ENCODE measurements at regions not wholly inside any gene's neighbourhood (a gene's known extent, or its start where the extent isn't known, plus 50 kb on each side); places are given as distances from the start of the nearest gene placed in this dataset.
A peak's percentile ranks its signal among the peaks of the same experiment; 100 is the strongest.

DNA sequence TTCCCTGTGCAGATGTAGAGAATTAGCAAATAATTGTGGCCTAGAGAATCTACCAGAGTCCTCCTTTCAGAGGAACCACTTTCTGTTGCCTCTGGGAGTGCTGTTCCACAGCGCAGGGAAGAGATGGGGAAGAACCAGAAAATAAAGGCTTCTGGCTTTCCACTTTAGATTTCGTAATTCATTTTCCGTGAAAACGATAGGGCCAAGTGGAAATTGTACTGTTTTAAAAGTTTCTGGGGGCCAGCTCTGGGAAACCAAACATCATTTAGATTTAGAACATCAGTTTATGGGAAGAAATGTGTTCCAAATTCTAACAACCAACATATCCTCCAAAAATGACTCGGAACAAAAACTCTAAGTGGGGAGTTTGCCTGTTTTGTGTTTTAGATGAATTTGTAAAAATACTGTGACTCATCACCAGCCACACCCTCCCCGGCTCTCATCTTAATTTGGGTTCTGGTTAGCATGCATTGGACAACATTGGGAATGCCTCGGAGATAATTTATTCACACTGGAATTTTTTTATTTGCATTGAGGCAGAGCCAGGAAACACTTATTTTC, 65.2 kb upstream of the LNX1 start:
- no peak for DNase-seq (ENCODE audit: low read depth in 4 of 4, low spot score in 3 of 4)

DNA sequence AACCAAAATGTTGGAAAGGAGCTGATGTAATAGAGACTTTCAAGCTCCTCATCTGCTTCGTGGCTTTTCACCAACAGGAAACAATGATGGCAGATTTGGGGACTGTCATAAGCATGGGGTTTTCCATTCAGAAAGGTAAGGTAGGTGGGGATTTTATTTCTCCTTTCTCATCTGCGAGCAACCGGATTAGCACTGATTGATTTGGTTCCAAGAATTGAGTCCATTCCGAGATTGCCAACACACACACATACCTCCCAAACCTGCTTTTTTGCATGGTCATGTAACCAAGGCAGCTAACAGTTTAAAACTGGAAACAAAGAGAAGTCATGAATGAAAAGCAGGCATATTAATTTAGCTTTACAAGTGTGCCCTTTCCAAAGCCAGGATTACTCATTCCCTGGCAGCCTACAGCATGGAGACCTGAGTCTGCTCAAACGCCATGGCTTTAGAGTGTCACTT, 63.0 kb upstream of the LNX1 start:
- DNase-seq (ENCODE audit: low read depth in 4 of 4, low spot score in 3 of 4), result no peak

DNA sequence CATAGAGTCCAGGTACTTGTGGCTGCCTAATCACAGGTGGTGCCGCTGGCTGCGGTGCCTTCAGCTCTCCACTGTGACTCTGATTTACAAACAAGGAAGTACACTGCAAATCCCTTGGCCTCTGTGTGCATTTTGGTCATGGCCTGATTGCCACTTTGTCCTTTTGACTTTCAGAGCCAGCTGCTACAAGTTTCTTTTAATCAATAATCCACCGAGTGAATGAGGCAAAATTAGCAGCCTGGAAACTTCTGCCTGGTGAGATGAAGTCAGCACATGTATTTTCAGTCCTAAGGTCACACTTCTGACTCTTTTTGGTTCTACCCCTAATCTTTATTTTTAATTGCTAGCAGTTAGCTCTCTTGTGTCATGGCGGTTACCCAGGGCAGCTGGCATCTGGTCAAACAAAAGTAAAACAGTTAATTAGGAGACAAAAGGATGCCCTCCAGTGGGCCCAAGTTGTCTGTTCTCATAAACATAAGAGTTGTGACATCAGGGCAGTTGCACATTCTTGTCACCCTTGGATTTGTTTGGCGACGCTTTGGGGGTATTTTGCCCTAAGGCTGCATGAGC, 62.3 kb upstream of the LNX1 start:
- DNase-seq (ENCODE audit: low read depth in 4 of 4, low spot score in 3 of 4), result peak in 1 of 4 donors; percentile 47

DNA sequence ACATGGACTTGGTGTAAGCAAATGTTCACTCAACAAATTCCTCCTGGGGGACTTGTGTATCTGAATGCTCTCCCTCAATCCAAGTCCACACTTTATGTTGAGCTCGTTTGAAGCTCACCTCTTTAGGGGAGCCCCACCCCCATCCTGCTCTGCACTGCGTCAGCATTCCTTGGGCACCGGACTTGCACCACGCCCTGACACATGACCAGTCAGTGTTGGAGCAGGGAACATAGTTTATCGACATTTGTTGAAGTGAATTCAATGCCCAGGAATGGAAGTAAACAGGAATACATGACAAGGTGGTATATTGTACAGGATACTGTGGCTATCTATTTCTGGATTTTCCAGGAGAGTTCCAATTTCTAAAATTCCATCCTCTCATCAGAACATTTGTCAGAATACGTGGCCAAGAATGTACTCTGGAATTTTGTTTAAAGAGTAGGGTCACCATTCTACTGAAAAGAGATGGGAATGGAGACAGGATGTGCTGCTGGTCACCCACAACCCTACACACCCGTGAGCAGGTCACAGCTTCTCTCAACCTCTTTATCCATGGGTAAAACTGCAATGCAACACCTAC, 60.0 kb upstream of the LNX1 start:
- no peak for DNase-seq (ENCODE audit: low read depth in 4 of 4, low spot score in 3 of 4)

DNA sequence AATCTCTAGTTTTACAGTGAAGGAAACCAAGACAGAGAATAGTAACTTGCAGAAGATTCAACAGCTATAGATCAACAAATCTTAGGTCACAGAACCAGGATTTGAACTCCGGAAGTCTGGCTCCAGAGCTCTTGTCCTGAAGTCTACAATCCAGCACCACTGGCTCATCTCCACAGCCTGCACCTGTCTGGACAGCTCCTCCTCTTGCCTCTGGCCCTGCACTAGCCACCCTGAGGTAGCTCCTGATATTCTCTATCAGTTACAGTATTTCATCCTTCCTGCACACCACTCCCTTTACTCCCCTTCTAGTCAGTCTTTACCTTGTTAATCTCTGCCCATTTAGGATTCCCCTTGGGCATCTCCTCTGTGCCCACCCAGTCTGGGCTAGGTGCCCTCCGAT, 58.1 kb upstream of the LNX1 start:
- DNase-seq (ENCODE audit: low read depth in 4 of 4, low spot score in 3 of 4), result no peak

DNA sequence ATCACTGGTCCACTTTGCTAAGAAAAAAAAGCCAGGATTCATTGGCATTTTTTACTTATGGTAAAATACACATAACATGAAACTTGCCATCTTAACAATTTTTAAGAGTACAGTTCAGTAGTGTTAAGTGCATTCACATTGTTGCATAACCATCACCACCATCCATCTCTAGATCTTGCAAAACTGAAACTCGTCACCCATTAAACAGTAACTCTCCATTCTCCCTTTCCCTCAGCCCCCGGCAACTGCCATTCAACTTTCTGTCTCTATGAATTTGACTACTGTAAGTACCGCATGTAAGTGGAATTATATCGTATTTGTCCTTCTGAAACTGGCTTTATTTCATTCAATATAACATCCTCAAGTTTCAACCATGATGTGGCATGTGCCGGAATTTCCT, 56.3 kb upstream of the LNX1 start:
- DNase-seq (ENCODE audit: low read depth in 4 of 4, low spot score in 3 of 4), result no peak

DNA sequence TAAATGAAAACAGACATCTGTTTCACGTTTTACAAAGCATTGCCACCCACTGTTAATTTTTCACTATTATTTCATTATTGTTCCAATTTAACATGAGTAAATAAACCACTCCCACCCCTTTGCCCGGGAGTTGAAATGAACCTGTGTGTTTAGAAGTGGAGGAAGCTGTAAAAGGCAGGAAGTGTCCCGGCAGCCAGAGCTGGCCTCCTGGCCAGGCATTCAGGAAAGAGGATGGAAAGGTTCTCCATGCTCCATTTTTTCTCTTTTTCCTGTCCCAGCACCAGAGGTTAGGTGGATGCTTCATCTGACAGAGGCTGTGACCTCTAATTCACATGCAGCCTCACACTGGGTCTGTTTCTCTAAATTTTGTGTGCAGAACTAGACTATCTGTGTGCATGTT, 55.5 kb upstream of the LNX1 start:
- DNase-seq (ENCODE audit: low read depth in 4 of 4, low spot score in 3 of 4), result no peak

DNA sequence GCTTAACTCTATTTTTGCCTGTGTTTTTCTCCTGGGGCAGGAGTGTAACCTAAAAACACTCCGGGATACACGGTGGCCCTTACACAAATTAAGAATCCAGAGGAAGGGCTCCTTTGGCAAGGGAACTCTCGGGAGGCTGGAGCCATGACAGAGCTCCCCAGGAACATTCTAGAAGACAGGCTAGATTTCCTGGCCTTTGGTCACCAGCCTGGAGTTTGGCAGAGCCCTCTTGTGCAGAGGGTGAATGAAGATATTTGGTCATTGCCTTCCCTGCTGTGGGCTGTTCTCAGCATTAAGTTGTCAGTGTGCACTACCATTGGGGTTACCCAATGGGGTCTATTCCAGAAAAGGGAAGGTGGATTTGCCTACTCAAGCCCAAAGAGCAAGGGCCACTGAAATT, 53.8 kb upstream of the LNX1 start:
- DNase-seq (ENCODE audit: low read depth in 4 of 4, low spot score in 3 of 4), result no peak

DNA sequence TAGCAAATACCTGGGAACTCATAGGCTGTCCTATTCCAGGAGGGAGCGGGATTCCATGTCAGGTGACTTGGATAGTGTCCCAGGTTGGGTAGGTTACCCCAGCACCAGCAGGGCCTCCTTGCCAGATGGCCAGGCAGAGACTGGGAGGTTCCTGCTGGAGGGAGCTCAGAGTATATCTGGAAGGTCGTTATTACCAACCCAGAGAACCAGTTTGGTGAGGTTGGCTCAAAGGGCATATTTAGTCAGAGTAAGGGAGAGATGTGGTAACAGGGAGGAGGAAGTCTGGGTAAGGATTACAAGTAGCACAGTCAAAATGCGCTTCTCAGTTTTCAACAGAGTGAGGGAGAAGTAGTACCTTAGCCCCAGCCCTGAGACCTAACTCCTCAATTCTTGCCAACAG, 53.3 kb upstream of the LNX1 start:
- no peak for DNase-seq (ENCODE audit: low read depth in 4 of 4, low spot score in 3 of 4)

All from left renal pelvis (tissue), 4 donors.